ENCODE measurements at regions not wholly inside any gene's neighbourhood (a gene's known extent, or its start where the extent isn't known, plus 50 kb on each side); places are given as distances from the start of the nearest gene placed in this dataset.

- DNase-seq: peak in 4 of 7 donors; percentile 34 to 63 (median 54)
- no peaks in the 10 kb centered on the region for H3K36me3 ChIP-seq (replicated peaks in 1 of 2)
- H3K27ac ChIP-seq: peak overlapping the region in 2 of 5 donors; percentile 31 to 42
- intact Hi-C loops (cut with DNase I): no loop called here
- peaks cover 2 to 16% of the 10 kb centered on the region in 2 donors for H3K4me1 ChIP-seq (replicated peaks in 1 of 2)
- no peaks in the 10 kb centered on the region for H3K27me3 ChIP-seq
- peaks cover 0 to 5% (median 0%) of the 10 kb centered on the region in 3 donors for H3K9me3 ChIP-seq (replicated peaks in 1 of 3)
- TF ChIP-seq, protein P1, sequence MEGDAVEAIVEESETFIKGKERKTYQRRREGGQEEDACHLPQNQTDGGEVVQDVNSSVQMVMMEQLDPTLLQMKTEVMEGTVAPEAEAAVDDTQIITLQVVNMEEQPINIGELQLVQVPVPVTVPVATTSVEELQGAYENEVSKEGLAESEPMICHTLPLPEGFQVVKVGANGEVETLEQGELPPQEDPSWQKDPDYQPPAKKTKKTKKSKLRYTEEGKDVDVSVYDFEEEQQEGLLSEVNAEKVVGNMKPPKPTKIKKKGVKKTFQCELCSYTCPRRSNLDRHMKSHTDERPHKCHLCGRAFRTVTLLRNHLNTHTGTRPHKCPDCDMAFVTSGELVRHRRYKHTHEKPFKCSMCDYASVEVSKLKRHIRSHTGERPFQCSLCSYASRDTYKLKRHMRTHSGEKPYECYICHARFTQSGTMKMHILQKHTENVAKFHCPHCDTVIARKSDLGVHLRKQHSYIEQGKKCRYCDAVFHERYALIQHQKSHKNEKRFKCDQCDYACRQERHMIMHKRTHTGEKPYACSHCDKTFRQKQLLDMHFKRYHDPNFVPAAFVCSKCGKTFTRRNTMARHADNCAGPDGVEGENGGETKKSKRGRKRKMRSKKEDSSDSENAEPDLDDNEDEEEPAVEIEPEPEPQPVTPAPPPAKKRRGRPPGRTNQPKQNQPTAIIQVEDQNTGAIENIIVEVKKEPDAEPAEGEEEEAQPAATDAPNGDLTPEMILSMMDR (IDR thresholded peaks at IDR 0.05): no peak
- TF ChIP-seq POLR2A (IDR thresholded peaks at IDR 0.05): no peak
- H3K4me3 ChIP-seq: no peak overlapping the region
Observed at GRCh38 chr3:170732660-170733245, 137.2 kb downstream of the RPL22L1 start.

GRCh38 chr3:170731281-170731680, 138.7 kb downstream of the RPL22L1 start:
- H3K27ac ChIP-seq: no peak overlapping the region
- no peak for TF ChIP-seq POLR2A (IDR thresholded peaks at IDR 0.05)
- TF ChIP-seq, protein P1 (IDR thresholded peaks at IDR 0.05): no peak
- no peak overlapping the region for H3K4me3 ChIP-seq
- intact Hi-C loops (cut with DNase I): no loop called here
- H3K9me3 ChIP-seq (replicated peaks in 1 of 3): peaks cover 0 to 4% (median 0%) of the 10 kb centered on the region in 3 donors
- H3K4me1 ChIP-seq (replicated peaks in 1 of 2): peaks cover 10 to 29% of the 10 kb centered on the region in 2 donors
- DNase-seq: no peak
- H3K36me3 ChIP-seq (replicated peaks in 1 of 2): no peaks in the 10 kb centered on the region
- no peaks in the 10 kb centered on the region for H3K27me3 ChIP-seq

- peaks cover 10 to 36% of the 10 kb centered on the region in 2 donors for H3K4me1 ChIP-seq (replicated peaks in 1 of 2)
- no peak for DNase-seq
- WGBS, 4 donors: 86 to 94% (median 89%) methylated on average over 4 of the region's 4 CpGs
- no peaks in the 10 kb centered on the region for H3K27me3 ChIP-seq
- intact Hi-C loops (cut with DNase I): no loop called here
- H3K27ac ChIP-seq: no peak overlapping the region
- H3K4me3 ChIP-seq: no peak overlapping the region
- TF ChIP-seq, protein P1 (IDR thresholded peaks at IDR 0.05): no peak
- no peak for TF ChIP-seq POLR2A (IDR thresholded peaks at IDR 0.05)
- no peaks in the 10 kb centered on the region for H3K36me3 ChIP-seq (replicated peaks in 1 of 2)
- H3K9me3 ChIP-seq (replicated peaks in 1 of 3): no peaks in the 10 kb centered on the region
Observed at GRCh38 chr3:170730071-170730812, 139.8 kb downstream of the RPL22L1 start.

GRCh38 chr3:170728181-170728580, 141.8 kb downstream of the RPL22L1 start:
- H3K9me3 ChIP-seq (replicated peaks in 1 of 3): no peaks in the 10 kb centered on the region
- H3K4me1 ChIP-seq (replicated peaks in 1 of 2): peaks cover 10 to 32% of the 10 kb centered on the region in 2 donors
- 90 to 99% (median 96%) methylated on average over 3 of the region's 3 CpGs for WGBS, 4 donors
- intact Hi-C loops (cut with DNase I): no loop called here
- H3K36me3 ChIP-seq (replicated peaks in 1 of 2): no peaks in the 10 kb centered on the region
- no peak for TF ChIP-seq POLR2A (IDR thresholded peaks at IDR 0.05)
- TF ChIP-seq, protein P1 (IDR thresholded peaks at IDR 0.05): no peak
- no peak overlapping the region for H3K4me3 ChIP-seq
- H3K27me3 ChIP-seq: no peaks in the 10 kb centered on the region
- H3K27ac ChIP-seq: no peak overlapping the region
- no peak for DNase-seq
